Vagina (tissue), 2 donors: ENCODE measurements at regions not wholly inside any gene's neighbourhood (a gene's known extent, or its start where the extent isn't known, plus 50 kb on each side); places are given as distances from the start of the nearest gene placed in this dataset.

ENCODE experiments used
- DNase-seq, 2 donors: peaks; one replicate each; pipeline ENCODE4 v3.0.0-alpha.2; 2017; ENCODE audit errors: extremely low spot score in 2 of 2
- H3K27ac ChIP-seq: fragments of 200-600 bp; sonication (generic); one replicate; pipeline ENCODE4 v1.5.1; 2019
- H3K27me3 ChIP-seq: fragments of 200-600 bp; sonication (generic); one replicate; pipeline ENCODE4 v1.5.1; 2019
- H3K36me3 ChIP-seq, 2 donors: fragments of 200-600 bp; sonication (generic); one replicate each; pipeline ENCODE4 v1.5.1; 2017 to 2019
- H3K4me1 ChIP-seq: fragments of 200-600 bp; sonication (generic); one replicate; pipeline ENCODE4 v1.5.1; 2019
- H3K4me3 ChIP-seq, 2 donors: fragments of 200-600 bp; sonication (generic); 1 replicate in 1 of 2; 2 replicates in 1 of 2; pipeline ENCODE4 v1.5.1; 2016 to 2019
- H3K9me3 ChIP-seq: fragments of 200-600 bp; sonication (generic); one replicate; pipeline ENCODE4 v1.5.1; 2019
- CTCF ChIP-seq, 3 experiments: fragments of 450-650 bp in 2 of 3; fragments of 200-600 bp in 1 of 3; sonication (generic) in 1 of 3; IDR thresholded peaks; one replicate each; pipeline ENCODE4 v1.5.1; 2017 to 2019; ENCODE audit warnings: antibody characterized with exemption in 3 of 3, mild to moderate bottlenecking in 2 of 3, moderate library complexity in 2 of 3
- POLR2A ChIP-seq, 2 donors: fragments of 450-650 bp; IDR thresholded peaks; one replicate each; pipeline ENCODE4 v1.6.1; 2017; ENCODE audit warnings: antibody characterized with exemption in 2 of 2, mild to moderate bottlenecking in 2 of 2, moderate library complexity in 2 of 2
- POLR2AphosphoS5 ChIP-seq, 2 donors: sonication (generic); formaldehyde crosslinking; IDR thresholded peaks; one replicate each; pipeline ENCODE4 v1.9.0; 2017; ENCODE audit warnings: antibody characterized with exemption in 2 of 2, mild to moderate bottlenecking in 2 of 2, low read depth in 1 of 2; ENCODE audit not compliant: insufficient read depth in 1 of 2
- intact Hi-C: fragments of 100-400 bp; cut with DNase I; formaldehyde crosslinking; loops from one replicate; pipeline ENCODE4 v1.15.1; 2023

- Histone ChIP-seq H3K27ac (no peak overlapping the region), H3K27me3 (no peaks in the 10 kb centered on the region), H3K9me3 (no peaks in the 10 kb centered on the region), H3K4me1 (peaks cover 7% of the 10 kb centered on the region), H3K36me3 (no peaks in the 10 kb centered on the region), H3K4me3 (no peak overlapping the region)
- intact Hi-C loops, result no loop called here
- TF ChIP-seq POLR2AphosphoS5 (IDR thresholded peaks at IDR 0.05; ENCODE audit: insufficient read depth in 1 of 2, low read depth in 1 of 2), result no peak
- no peak for TF ChIP-seq CTCF (IDR thresholded peaks at IDR 0.05)
- TF ChIP-seq POLR2A (IDR thresholded peaks at IDR 0.05), result no peak
- DNase-seq, result no peak
These were observed 131.6 kb downstream of the NAV1 start for GRCh38 chr1:201670517-201670916.

DNA sequence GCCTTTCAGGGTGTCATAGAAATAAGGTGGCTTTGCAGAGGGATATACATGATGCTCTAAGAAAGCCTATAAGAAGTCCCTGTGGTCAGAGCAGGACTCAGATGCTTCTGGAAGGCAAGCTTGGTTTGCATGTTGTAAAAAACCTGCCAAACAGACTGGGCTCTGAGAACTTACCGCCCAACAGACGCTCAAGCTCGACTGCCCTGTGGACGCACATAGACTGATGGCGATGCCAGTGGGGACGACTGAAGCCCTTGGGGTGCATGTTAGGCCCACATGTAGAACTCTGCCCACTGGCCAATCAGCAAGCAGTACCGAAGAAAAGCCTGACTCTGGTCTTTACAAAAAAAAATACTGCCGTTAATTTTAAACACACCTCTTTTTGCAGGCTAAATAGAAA is 133.8 kb downstream of the NAV1 start:
- no peak overlapping the region for H3K4me3 ChIP-seq
- H3K36me3 ChIP-seq, result no peaks in the 10 kb centered on the region
- TF ChIP-seq CTCF (IDR thresholded peaks at IDR 0.05) (no peak), POLR2AphosphoS5 (IDR thresholded peaks at IDR 0.05; ENCODE audit: insufficient read depth in 1 of 2, low read depth in 1 of 2) (no peak), POLR2A (IDR thresholded peaks at IDR 0.05) (no peak)
- no peaks in the 10 kb centered on the region for H3K27me3 ChIP-seq
- H3K9me3 ChIP-seq, result no peaks in the 10 kb centered on the region
- intact Hi-C loops, result no loop called here
- no peak overlapping the region for H3K27ac ChIP-seq
- H3K4me1 ChIP-seq, result peaks cover 24% of the 10 kb centered on the region
- no peak for DNase-seq

DNA sequence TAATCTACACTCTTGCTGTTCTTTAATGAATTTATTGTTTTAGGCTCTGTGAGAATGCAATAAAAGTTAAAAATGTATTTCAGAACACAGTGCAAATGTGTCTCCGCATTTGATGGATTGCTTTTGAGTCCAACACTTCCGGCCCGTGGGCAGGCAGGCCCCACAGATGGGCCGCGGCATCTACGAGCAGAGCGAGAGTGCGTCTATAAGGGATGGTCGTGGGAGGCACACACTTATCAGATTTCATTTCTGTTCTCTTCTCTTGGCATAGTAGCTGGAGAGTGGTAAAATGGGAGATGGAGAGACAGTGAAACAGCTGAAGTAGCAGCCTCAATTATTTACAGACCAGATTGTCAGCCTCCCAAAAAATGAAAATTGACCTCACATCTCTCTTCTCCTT is 134.2 kb downstream of the NAV1 start:
- Histone ChIP-seq H3K9me3 (no peaks in the 10 kb centered on the region), H3K27me3 (no peaks in the 10 kb centered on the region), H3K27ac (no peak overlapping the region), H3K36me3 (no peaks in the 10 kb centered on the region), H3K4me3 (no peak overlapping the region), H3K4me1 (peaks cover 24% of the 10 kb centered on the region)
- no peak for TF ChIP-seq CTCF (IDR thresholded peaks at IDR 0.05)
- no peak for TF ChIP-seq POLR2AphosphoS5 (IDR thresholded peaks at IDR 0.05; ENCODE audit: insufficient read depth in 1 of 2, low read depth in 1 of 2)
- no peak for TF ChIP-seq POLR2A (IDR thresholded peaks at IDR 0.05)
- intact Hi-C loops, result no loop called here
- no peak for DNase-seq

DNA sequence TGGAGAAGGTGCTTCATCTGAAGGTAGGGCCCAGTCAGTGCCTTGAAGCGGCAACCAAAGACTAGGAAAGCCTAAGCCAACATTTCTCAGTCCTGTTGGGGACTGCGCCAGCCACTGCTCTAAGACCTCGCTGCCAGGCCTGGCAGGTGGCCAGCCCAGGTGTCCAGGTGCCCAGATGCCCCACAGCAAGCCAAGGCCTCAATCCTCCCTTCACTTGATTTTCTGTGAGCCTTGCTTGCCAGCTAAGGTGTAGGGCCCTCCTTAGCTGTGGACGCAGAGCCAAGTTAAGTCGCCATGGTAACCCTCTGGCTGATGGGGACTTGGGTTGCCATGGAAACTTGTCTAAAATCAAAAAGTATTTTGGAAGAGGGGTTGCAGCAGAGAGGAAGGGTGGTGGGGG is 135.0 kb downstream of the NAV1 start:
- H3K27me3 ChIP-seq, result no peaks in the 10 kb centered on the region
- no peak overlapping the region for H3K4me3 ChIP-seq
- DNase-seq, result no peak
- TF ChIP-seq CTCF (IDR thresholded peaks at IDR 0.05) (no peak), POLR2AphosphoS5 (IDR thresholded peaks at IDR 0.05; ENCODE audit: insufficient read depth in 1 of 2, low read depth in 1 of 2) (no peak), POLR2A (IDR thresholded peaks at IDR 0.05) (no peak)
- intact Hi-C loops, result no loop called here
- H3K9me3 ChIP-seq, result no peaks in the 10 kb centered on the region
- no peaks in the 10 kb centered on the region for H3K36me3 ChIP-seq
- H3K27ac ChIP-seq, result no peak overlapping the region
- peaks cover 24% of the 10 kb centered on the region for H3K4me1 ChIP-seq

- Histone ChIP-seq H3K4me1 (peaks cover 24% of the 10 kb centered on the region), H3K27ac (no peak overlapping the region), H3K36me3 (no peaks in the 10 kb centered on the region), H3K9me3 (no peaks in the 10 kb centered on the region), H3K27me3 (no peaks in the 10 kb centered on the region), H3K4me3 (no peak overlapping the region)
- intact Hi-C loops, result no loop called here
- DNase-seq, result no peak
- TF ChIP-seq POLR2A (IDR thresholded peaks at IDR 0.05) (no peak), POLR2AphosphoS5 (IDR thresholded peaks at IDR 0.05; ENCODE audit: insufficient read depth in 1 of 2, low read depth in 1 of 2) (no peak), CTCF (IDR thresholded peaks at IDR 0.05) (no peak)
These were observed 136.2 kb downstream of the NAV1 start for GRCh38 chr1:201675143-201675542.
